ENCODE measurements at regions not wholly inside any gene's neighbourhood (a gene's known extent, or its start where the extent isn't known, plus 50 kb on each side); places are given as distances from the start of the nearest gene placed in this dataset.

DNA sequence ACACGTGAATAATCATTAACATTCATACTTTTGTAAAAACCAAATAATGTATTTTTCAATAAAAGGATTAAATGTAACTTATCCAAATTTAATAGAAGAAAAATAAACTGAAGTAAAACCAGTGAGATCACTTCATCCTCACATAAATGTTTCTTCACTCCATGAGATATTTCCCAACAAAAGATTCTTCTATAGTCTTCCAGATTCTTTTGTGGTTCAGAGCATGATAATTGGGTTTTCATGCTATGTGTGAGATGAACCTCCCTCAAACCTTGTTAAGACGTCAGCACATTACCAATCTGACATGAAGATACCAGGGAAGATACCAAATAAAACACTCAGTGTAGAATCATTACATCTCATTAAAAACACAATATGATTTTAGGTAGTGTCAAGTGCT, 62.9 kb upstream of the OXGR1 start:
- DNase-seq = peak; percentile 68

DNA sequence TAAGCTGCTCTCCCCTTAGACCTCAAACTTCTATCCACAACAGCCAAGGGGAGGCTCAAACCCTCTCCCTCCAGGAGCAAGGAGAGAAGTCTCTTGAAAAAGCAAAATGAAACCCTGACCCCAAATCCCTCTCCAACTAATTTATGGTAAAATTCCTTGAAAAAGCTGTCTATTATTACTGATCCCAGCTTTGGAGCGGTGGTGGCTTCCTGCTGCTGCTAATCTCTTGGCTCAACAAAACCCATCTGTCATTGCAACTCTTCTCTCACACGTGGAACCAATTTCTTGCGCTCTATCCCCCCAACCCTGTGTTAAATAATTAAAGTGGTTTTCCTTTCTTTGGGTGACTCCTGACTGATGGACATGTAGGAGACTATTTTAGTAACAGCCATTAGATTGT, 64.1 kb upstream of the OXGR1 start:
- DNase-seq = peak; percentile 79

DNA sequence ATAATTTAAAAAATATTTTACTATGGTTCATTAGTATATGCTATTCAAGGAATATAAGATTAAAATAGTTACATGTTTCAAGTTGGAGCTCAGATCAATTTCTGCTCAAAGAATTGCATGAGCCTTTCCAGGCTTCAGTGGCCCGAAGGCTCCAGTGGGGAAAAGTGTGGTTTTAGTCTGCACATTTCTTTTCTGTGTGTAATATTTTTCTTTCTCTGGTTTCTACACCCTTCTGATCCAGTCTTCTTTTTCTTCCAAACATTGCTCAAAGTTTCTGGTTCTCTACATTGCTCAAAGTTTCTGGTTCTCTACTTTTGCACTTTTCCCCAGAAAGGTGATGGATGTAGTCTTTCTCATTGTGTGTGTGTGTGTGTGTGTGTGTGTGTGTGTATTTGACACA, 64.7 kb upstream of the OXGR1 start:
- DNase-seq = peak; percentile 52

- DNase-seq = peak; percentile 77
Measured at GRCh38 chr13:97067017-97067895, 73.0 kb upstream of the OXGR1 start.

DNA sequence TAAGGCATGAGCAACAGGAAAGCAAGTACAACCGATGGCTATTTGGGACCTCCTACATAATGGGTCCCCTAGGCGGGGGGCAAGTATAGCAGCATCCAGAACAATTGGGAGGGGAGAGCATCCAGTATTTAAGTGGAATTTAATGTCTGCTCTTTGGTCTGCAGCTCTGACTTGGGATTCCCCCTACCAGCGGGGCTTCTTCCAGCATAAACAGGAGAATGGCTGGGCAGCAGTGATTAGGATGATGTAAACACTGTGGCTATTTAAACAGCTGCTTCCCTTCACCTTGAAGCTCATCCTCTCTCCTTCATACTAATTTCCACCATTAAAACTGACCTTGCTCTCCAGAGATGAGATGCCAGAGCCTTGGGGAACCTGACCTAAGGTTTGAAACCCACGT, 73.9 kb upstream of the OXGR1 start:
- DNase-seq = peak; percentile 8

DNA sequence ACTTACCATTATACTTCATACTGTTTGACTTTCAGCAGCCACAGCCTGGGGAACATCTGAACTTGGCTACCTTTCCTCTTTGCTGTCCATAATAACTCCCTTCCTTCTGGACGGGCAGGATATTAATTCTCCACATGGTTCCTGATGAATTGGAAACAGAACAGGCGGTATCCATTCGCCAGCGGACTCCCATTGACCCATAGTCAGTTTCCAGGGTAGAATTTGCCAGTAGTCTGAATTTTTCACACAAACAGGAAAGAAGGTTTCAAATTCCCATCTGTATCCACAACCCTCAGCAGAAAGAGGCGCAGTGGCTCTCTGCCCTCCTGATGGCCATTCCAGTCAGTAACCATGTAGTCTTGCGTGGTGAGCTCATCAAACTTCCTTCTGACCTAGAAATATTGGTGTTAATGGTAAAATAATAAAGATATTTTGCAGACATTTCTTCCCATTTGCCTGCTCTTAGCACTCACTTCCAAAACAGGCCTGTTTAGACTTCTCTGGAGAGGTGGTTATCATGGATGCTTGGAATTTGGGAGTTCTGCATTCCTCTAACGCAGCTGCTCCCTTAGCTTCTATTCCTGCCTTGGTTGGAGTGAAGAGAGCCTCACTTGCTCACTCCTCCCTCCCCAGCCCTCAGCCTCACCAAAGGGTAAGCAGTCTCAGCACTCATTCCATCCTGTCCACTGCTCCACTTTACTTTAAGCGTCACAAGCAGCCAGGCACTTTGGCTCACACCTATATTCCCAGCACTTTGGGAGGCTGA, 75.0 kb upstream of the OXGR1 start:
- DNase-seq = no peak

GRCh38 chr13:97072297-97072696, 78.0 kb upstream of the OXGR1 start:
- no peak for DNase-seq

DNA sequence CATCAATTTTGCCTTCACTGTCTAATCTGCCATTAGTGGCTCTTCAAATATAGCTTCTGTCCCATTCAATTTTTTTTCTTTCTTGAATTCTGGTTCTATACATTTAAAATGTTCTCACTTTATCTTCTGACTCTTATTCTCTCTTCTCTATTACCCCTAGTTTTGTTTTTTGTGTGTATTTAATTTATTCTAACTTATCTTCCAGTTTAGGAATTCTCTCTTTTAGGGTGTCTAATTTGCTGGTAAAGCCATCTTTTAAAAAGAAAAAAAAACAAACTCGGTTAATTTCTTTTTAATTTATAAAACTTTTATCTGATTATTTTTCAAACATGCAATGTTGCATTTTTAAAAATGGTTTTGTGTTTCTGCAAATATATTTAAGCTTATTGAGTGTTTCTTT, 80.3 kb upstream of the OXGR1 start:
- DNase-seq = no peak

GRCh38 chr13:97076898-97077297, 82.6 kb upstream of the OXGR1 start:
- peak; percentile 9 for DNase-seq

GRCh38 chr13:97077341-97077740, 83.1 kb upstream of the OXGR1 start:
- no peak for DNase-seq

DNA sequence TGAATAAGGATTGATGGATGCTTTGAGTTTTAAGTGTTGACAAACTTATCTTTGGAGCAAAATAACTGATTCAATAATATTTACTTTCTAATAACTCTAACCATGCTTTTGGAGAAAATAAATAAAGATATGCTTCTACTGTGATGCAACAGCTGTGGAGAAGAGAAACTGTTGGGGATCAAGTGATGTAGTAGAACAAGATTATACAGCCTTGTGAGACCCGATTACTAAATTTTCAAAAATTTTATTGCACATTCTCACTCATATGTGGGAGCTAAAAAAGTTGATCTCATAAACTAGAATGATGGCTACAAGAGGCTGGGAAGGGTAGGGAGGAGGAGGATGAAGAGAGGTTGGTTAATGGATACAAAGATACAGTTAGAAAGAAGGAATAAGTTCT, 85.5 kb upstream of the OXGR1 start:
- no peak for DNase-seq

DNA sequence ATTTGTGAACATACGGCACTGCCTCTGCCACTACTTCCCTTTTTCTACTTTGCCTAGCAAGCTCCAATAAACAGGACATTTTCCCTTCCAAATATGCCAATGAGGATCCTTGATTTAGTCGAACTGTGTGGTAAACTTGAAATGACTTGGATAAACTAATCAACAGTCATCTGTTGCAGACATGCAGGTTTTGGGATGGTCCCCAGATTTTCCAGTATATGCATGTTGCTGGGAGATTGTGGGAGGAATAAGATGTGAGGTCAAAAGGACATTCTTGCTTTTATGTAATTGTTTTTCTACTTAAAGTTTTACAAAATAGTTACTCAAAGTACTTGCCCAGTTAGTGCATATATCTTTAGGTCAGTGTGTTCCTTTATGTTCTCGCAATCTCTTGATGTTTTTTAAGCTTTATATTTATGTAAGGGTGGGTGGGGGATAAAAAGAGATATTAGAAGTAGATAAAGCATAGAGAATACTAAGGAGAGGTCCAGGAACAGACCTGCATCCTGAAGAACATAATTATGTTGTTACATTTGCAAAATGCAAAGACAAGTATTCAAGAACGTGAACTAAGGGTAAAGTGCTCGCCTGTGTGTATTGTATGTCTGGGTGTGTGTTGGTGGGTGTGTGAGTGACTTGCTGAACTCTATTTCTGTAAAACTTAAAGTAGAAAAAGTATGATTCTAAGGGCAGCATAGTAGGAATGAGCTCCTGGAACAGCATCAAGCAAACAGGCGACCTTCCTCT, 88.4 kb upstream of the OXGR1 start:
- DNase-seq = no peak

DNA sequence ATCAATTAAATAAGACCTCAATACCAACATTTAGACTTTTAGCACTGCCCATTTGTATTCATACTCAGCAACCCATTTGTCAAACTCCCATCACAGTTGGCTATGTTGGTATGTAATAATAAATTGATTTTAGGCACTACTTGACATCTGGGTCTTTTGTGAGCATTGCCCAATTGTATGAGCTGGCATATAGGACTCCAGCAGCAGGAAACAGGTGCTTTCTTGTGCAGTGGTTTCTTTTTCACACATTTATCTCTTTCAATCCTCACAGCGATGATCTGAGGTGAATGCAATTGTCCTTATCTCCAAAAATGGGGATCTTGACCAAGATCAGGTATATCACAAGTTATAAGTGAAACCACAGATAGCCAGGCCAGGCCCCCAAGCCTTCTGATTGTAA, 96.9 kb upstream of the OXGR1 start:
- no peak for DNase-seq

DNA sequence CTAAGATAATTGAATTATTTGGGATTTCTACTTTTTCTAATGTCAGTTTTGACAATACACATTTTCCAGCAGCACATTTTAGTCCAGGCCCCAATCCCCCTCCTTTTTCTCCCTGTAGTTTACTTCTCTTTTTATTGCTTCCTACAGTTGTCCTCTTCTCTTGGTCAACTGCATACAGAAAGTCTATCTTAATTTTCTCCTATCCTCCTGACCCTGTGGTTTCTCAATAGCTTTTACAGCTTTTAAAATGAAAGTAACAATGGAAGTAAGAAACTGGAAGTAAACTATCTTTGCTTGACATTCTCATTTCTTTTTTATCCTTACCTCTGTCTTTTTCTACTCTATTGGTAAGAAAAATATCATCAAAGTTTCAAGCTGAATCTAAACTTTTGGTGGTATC, 106.5 kb upstream of the OXGR1 start:
- DNase-seq = no peak

GRCh38 chr13:97101912-97102708, 107.8 kb upstream of the OXGR1 start:
- DNase-seq = no peak

DNA sequence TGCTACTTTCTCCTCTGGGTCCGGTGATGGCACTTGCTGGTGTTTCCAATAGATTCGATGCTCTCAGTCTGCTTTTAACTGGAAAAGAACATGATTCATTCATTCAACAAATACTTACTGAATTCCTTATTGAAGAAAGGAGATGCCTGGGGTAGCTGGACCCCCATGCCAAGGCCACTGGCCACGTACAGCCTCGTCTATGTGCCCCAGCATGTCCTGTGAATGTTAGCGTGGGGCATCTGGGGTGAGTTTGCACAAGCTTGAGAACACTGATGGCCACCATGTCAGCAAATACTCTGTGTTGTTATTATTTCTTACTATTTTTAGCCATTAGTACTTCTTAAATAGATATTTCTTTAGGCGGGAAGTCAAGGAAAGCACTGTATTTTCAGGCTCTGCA, 112.0 kb upstream of the OXGR1 start:
- DNase-seq = no peak

GRCh38 chr13:97107815-97108529, 113.7 kb upstream of the OXGR1 start:
- DNase-seq = peak; percentile 30

GRCh38 chr13:97108530-97108900, 113.6 kb upstream of the MBNL2 start:
- DNase-seq = peak; percentile 60

DNA sequence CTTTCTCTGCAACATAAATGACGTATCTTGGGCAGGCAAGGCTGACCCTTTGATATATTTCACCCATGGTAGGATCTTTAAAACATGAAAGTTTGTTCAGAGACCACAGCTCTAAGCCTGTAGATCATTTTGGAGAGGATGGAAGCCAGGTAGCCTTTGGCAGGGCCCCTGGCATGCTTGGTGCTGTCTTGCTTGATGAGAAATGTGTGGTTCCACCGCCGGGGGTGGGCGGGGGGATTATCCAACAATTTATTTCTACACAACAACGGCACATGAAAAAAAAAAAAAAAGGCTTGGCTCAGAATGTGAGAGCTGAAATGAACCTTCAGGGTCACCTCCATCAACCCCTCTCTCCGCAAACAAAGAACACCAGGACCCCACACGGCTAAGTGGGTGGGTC, 112.9 kb upstream of the MBNL2 start:
- no peak for DNase-seq

- DNase-seq = peak; percentile 89
Measured at GRCh38 chr13:97109841-97110492, 112.2 kb upstream of the MBNL2 start.

GRCh38 chr13:97110936-97111335, 111.2 kb upstream of the MBNL2 start:
- DNase-seq = no peak

GRCh38 chr13:97111756-97112155, 110.4 kb upstream of the MBNL2 start:
- DNase-seq = no peak

All from fibroblast of skin of right quadriceps (primary cell).